HUES6 (cell line): ENCODE measurements at regions not wholly inside any gene's neighbourhood (a gene's known extent, or its start where the extent isn't known, plus 50 kb on each side); places are given as distances from the start of the nearest gene placed in this dataset.

ENCODE experiments used
- H3K27ac ChIP-seq: 2 replicates; pipeline ENCODE4 v1.7.0; 2013; ENCODE audit warnings: low read depth, mild to moderate bottlenecking, low read length, inconsistent platforms
- H3K27me3 ChIP-seq: 2 replicates; pipeline ENCODE4 v1.6.1; 2013; ENCODE audit warnings: low read length; ENCODE audit not compliant: control insufficient read depth, insufficient read depth
- H3K36me3 ChIP-seq: 2 replicates; pipeline ENCODE4 v1.6.1; 2013; ENCODE audit warnings: low read length; ENCODE audit not compliant: control insufficient read depth, insufficient read depth
- H3K4me1 ChIP-seq: 2 replicates; pipeline ENCODE4 v1.6.1; 2013; ENCODE audit warnings: low read length; ENCODE audit not compliant: control insufficient read depth, insufficient read depth
- H3K4me3 ChIP-seq: 2 replicates; pipeline ENCODE4 v1.5.1; 2013; ENCODE audit warnings: low read depth, low read length
- H3K9ac ChIP-seq: one replicate; pipeline ENCODE4 v1.6.1; 2013; ENCODE audit warnings: mild to moderate bottlenecking, low read length
- H3K9me3 ChIP-seq: 2 replicates; pipeline ENCODE4 v1.6.1; 2013; ENCODE audit warnings: low read depth, low read length; ENCODE audit not compliant: control insufficient read depth, insufficient read depth

- no peaks in the 10 kb centered on the region for H3K36me3 ChIP-seq
- H3K9ac ChIP-seq: no peak overlapping the region
- no peaks in the 10 kb centered on the region for H3K9me3 ChIP-seq
Observed at GRCh38 chr16:66013486-66013885, 353.0 kb upstream of the CDH5 start.

GRCh38 chr16:66008136-66008535, 358.4 kb upstream of the CDH5 start:
- H3K4me1 ChIP-seq: peaks cover 4% of the 10 kb centered on the region; the same call in 1 of the 2 replicates
- no peak overlapping the region for H3K4me3 ChIP-seq
- H3K9me3 ChIP-seq: no peaks in the 10 kb centered on the region
- no peak overlapping the region for H3K9ac ChIP-seq
- H3K27me3 ChIP-seq: no peaks in the 10 kb centered on the region
- no peak overlapping the region for H3K27ac ChIP-seq
- no peaks in the 10 kb centered on the region for H3K36me3 ChIP-seq

More at GRCh38 chr16:66013486-66013885, 353.0 kb upstream of the CDH5 start:
- H3K27ac ChIP-seq: no peak overlapping the region
- no peaks in the 10 kb centered on the region for H3K4me1 ChIP-seq
- no peak overlapping the region for H3K4me3 ChIP-seq
- no peaks in the 10 kb centered on the region for H3K27me3 ChIP-seq

GRCh38 chr16:66007717-66008116, 358.8 kb upstream of the CDH5 start:
- H3K4me3 ChIP-seq: no peak overlapping the region
- no peak overlapping the region for H3K9ac ChIP-seq
- H3K27ac ChIP-seq: no peak overlapping the region
- no peaks in the 10 kb centered on the region for H3K9me3 ChIP-seq
- no peaks in the 10 kb centered on the region for H3K36me3 ChIP-seq
- peaks cover 4% of the 10 kb centered on the region; the same call in 1 of the 2 replicates for H3K4me1 ChIP-seq
- H3K27me3 ChIP-seq: no peaks in the 10 kb centered on the region

GRCh38 chr16:66006485-66006884, 360.0 kb upstream of the CDH5 start:
- H3K27me3 ChIP-seq: no peaks in the 10 kb centered on the region
- no peaks in the 10 kb centered on the region for H3K36me3 ChIP-seq
- H3K9ac ChIP-seq: no peak overlapping the region
- no peak overlapping the region for H3K27ac ChIP-seq
- peaks cover 4% of the 10 kb centered on the region; the same call in 1 of the 2 replicates for H3K4me1 ChIP-seq
- no peak overlapping the region for H3K4me3 ChIP-seq
- no peaks in the 10 kb centered on the region for H3K9me3 ChIP-seq

GRCh38 chr16:66004699-66005098, 361.8 kb upstream of the CDH5 start:
- H3K9me3 ChIP-seq: no peaks in the 10 kb centered on the region
- H3K27me3 ChIP-seq: no peaks in the 10 kb centered on the region
- H3K9ac ChIP-seq: no peak overlapping the region
- H3K27ac ChIP-seq: no peak overlapping the region
- no peak overlapping the region for H3K4me3 ChIP-seq
- peaks cover 4% of the 10 kb centered on the region; the same call in 1 of the 2 replicates for H3K4me1 ChIP-seq
- H3K36me3 ChIP-seq: no peaks in the 10 kb centered on the region

GRCh38 chr16:66003201-66003600, 363.3 kb upstream of the CDH5 start:
- peaks cover 4% of the 10 kb centered on the region; the same call in 1 of the 2 replicates for H3K4me1 ChIP-seq
- H3K27ac ChIP-seq: no peak overlapping the region
- H3K27me3 ChIP-seq: no peaks in the 10 kb centered on the region
- no peaks in the 10 kb centered on the region for H3K9me3 ChIP-seq
- H3K36me3 ChIP-seq: no peaks in the 10 kb centered on the region
- H3K9ac ChIP-seq: no peak overlapping the region
- H3K4me3 ChIP-seq: no peak overlapping the region

GRCh38 chr16:66002601-66003000, 363.9 kb upstream of the CDH5 start:
- Histone ChIP-seq H3K27ac (no peak overlapping the region), H3K9ac (no peak overlapping the region), H3K36me3 (no peaks in the 10 kb centered on the region), H3K9me3 (0 out of 2 replicates have a peak, but pooled peaks cover 3% of the 10 kb centered on the region), H3K27me3 (no peaks in the 10 kb centered on the region), H3K4me1 (peaks cover 4% of the 10 kb centered on the region; the same call in 1 of the 2 replicates), H3K4me3 (no peak overlapping the region)

- Histone ChIP-seq H3K4me3 (no peak overlapping the region), H3K27ac (no peak overlapping the region), H3K9ac (no peak overlapping the region), H3K27me3 (no peaks in the 10 kb centered on the region), H3K4me1 (peaks cover 4% of the 10 kb centered on the region; the same call in 1 of the 2 replicates), H3K36me3 (no peaks in the 10 kb centered on the region), H3K9me3 (0 out of 2 replicates have a peak, but pooled peaks cover 3% of the 10 kb centered on the region)
Observed at GRCh38 chr16:66001432-66001831, 365.1 kb upstream of the CDH5 start.

GRCh38 chr16:65998443-65998842, 368.0 kb upstream of the CDH5 start:
- H3K27ac ChIP-seq: no peak overlapping the region
- 0 out of 2 replicates have a peak, but pooled peaks cover 3% of the 10 kb centered on the region for H3K9me3 ChIP-seq
- H3K9ac ChIP-seq: no peak overlapping the region
- H3K36me3 ChIP-seq: no peaks in the 10 kb centered on the region
- no peaks in the 10 kb centered on the region for H3K27me3 ChIP-seq
- H3K4me3 ChIP-seq: no peak overlapping the region
- no peaks in the 10 kb centered on the region for H3K4me1 ChIP-seq

GRCh38 chr16:65994291-65994690, 372.2 kb upstream of the CDH5 start:
- H3K27ac ChIP-seq: no peak overlapping the region
- H3K36me3 ChIP-seq: no peaks in the 10 kb centered on the region
- no peak overlapping the region for H3K4me3 ChIP-seq
- no peaks in the 10 kb centered on the region for H3K4me1 ChIP-seq
- H3K9me3 ChIP-seq: 0 out of 2 replicates have a peak, but pooled peaks cover 3% of the 10 kb centered on the region
- no peaks in the 10 kb centered on the region for H3K27me3 ChIP-seq
- no peak overlapping the region for H3K9ac ChIP-seq

- no peak overlapping the region for H3K9ac ChIP-seq
Observed at GRCh38 chr16:65991149-65991701, 375.3 kb upstream of the CDH5 start.

More at GRCh38 chr16:65991149-65991701, 375.3 kb upstream of the CDH5 start:
- H3K27ac ChIP-seq: no peak overlapping the region
- peaks cover under 1% of the 10 kb centered on the region; the same call in 1 of the 2 replicates for H3K9me3 ChIP-seq
- H3K36me3 ChIP-seq: no peaks in the 10 kb centered on the region
- no peaks in the 10 kb centered on the region for H3K27me3 ChIP-seq
- no peaks in the 10 kb centered on the region for H3K4me1 ChIP-seq
- no peak overlapping the region for H3K4me3 ChIP-seq
